ENCODE measurements at regions not wholly inside any gene's neighbourhood (a gene's known extent, or its start where the extent isn't known, plus 50 kb on each side); places are given as distances from the start of the nearest gene placed in this dataset.

DNA sequence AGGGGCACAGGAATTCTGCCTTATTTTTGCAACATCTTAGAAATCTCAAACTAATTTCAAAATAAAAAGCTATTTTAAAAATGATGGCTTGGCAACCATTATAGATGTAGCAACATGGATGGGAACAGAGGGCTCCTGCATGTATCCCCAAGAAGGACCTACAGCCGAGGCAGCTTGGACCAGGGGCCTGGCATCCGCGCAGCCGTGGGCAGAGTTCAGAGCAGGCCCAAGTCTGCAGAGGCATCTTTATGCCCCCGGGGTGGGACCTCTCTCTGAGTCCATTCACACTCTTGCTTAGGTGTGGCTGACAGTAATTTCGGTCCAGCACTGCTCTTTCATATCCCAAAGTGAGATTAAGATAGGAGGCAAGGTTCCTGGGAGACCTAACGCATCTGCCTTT lies 425.8 kb upstream of the MYT1L start:
- ATAC-seq (replicated peaks in 6 of 8) = no peak
- Histone ChIP-seq H3K4me1 (replicated peaks in 1 of 2) (peaks cover 0 to 3% of the 10 kb centered on the region in 2 donors), H3K27ac (no peak overlapping the region), H3K4me3 (no peak overlapping the region)
- in situ Hi-C loops (cut with MboI; ENCODE audit: low pct_unique_long_range_greater_than_20kb in 2 of 9, low sequenced_read_pairs in 9 of 9, unreplicated experiment in 9 of 9) = no loop called here
- 7 to 93% (median 50%) methylated on average over 2 to 7 of the region's 7 CpGs; no CpG with 5 or more reads in 5 of the 10 experiments for WGBS, 10 experiments

DNA sequence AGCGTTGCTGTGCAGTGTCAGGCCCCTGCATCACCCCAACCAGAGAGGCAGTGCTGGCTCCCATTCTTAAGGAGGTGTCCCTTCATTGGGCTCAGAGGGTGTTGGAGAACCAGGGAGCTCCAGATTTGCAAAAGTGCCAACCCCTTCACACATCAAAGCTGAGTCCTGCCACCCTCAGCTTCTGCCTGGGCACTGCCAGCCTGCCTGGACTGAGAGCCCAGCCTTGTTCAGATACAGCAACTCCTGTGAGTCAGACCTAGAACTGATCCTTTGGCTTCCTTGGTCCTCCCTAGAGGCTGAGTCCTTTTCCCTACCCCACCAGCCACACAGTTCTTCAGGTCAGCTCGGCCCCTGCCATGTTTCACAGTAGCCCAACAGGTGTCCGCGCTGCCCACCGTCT lies 424.9 kb upstream of the MYT1L start:
- Histone ChIP-seq H3K4me1 (replicated peaks in 1 of 2) (peaks cover 0 to 3% of the 10 kb centered on the region in 2 donors), H3K4me3 (no peak overlapping the region), H3K27ac (no peak overlapping the region)
- 89% methylated on average over 4 of the region's 5 CpGs; no CpG with 5 or more reads in 9 of the 10 experiments for whole genome bisulfite sequencing, 10 experiments
- no peak for ATAC-seq (replicated peaks in 6 of 8)
- in situ Hi-C loops (cut with MboI; ENCODE audit: low pct_unique_long_range_greater_than_20kb in 2 of 9, low sequenced_read_pairs in 9 of 9, unreplicated experiment in 9 of 9) = no loop called here

DNA sequence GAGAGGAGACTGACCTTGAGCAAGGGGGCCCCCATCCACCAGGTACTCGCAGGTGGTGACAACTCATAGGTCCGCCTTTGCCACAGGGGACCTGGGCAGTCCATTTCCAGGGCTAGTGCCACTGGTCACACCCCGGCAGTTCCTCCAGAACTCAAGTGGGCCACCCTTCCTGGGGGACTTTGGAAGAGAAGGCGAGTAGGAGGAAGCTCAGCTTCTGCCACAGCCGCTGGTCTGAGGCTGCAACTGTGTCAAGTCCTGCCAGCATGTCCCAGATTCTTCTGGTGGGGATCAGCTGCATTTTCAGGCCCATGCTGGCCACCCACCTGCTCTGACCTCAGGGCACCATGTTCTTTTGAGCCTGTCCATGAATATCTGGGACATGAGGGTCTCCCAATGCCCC lies 423.9 kb upstream of the MYT1L start:
- in situ Hi-C loops (cut with MboI; ENCODE audit: low pct_unique_long_range_greater_than_20kb in 2 of 9, low sequenced_read_pairs in 9 of 9, unreplicated experiment in 9 of 9) = no loop called here
- H3K27ac ChIP-seq = no peak overlapping the region
- ATAC-seq (replicated peaks in 6 of 8) = no peak
- no peak overlapping the region for H3K4me3 ChIP-seq
- 0 to 100% (median 58%) methylated on average over 1 to 5 of the region's 5 CpGs; no CpG with 5 or more reads in 4 of the 10 experiments for WGBS, 10 experiments
- H3K4me1 ChIP-seq (replicated peaks in 1 of 2) = peaks cover 0 to 3% of the 10 kb centered on the region in 2 donors

DNA sequence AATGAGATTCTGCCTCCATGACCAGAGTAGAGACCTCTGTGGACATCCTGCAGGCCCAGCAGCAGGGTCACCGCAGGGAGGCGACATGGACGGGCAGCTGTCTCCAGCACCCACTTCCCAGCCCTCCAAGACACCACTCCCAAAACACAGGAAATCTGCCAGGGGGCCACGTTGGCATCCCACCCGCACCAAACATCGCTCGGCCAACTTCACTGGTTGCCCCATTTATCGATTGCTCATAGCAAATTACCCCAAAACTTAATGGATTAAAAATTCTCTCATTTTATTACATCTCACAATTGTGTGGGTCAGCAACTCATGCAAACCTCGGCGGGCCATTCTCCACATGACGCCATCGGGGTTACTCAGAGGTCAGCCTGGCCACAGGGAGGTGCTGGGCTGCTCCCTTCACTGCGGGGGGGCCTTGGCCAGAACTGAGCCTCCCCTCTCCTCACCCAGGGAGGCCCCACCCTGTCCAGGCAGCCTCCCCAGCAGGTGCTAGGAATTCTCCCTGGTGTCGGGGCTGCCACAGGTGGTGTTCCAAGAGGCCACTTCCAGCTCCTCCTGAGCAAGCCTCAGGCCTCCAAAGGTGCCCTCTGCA lies 420.7 kb upstream of the MYT1L start:
- no peak for ATAC-seq (replicated peaks in 6 of 8)
- H3K4me1 ChIP-seq (replicated peaks in 1 of 2) = peaks cover 3 to 10% of the 10 kb centered on the region in 2 donors
- 80 to 95% (median 90%) methylated on average over 1 to 7 of the region's 14 CpGs; no CpG with 5 or more reads in 5 of the 10 experiments for WGBS, 10 experiments
- H3K27ac ChIP-seq = no peak overlapping the region
- H3K4me3 ChIP-seq = no peak overlapping the region
- in situ Hi-C loops (cut with MboI; ENCODE audit: low pct_unique_long_range_greater_than_20kb in 2 of 9, low sequenced_read_pairs in 9 of 9, unreplicated experiment in 9 of 9) = no loop called here

DNA sequence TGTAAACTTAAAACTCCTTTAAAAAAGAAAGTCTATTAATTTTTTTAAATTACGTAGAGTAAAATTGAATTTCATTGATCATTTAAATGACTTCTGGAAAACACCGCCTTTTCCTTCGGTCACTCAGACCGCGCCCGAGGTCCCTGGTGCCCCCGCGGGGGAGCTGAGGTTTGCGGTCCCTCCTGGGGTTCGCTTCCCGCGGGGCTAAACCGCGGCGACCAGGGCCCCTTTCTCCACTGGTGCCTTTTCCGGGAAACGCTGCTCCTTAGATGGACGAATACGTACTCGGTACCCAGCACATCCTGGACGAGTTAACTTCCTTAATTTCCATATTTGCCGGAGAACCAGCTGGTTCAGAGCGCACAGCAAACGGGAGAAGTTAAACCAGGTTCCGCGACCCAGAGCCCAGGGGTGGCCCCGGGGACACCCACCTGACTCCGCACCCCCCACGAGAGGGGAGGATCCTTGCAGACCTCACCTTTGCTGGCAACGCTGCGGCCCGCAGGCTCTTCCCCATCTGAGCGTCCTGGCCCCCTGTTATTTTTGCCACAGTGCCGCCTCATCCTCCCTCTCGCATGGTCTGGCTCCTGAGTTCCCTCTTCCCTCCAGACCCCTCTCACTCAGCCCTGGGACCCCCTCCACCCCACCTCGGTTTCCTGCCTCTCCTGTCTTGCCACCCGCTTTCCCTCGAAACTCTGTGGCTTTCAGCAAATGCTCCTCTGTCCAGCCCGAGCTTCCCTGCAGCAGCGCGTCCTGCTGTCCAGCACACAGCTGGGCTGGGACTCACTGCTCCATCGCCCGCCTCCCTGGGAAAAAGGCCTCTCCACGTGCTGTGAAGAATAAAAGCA lies 420.0 kb upstream of the MYT1L start:
- Histone ChIP-seq H3K27ac (no peak overlapping the region), H3K4me1 (replicated peaks in 1 of 2) (peaks cover 3 to 10% of the 10 kb centered on the region in 2 donors), H3K4me3 (no peak overlapping the region)
- in situ Hi-C loops (cut with MboI; ENCODE audit: low pct_unique_long_range_greater_than_20kb in 2 of 9, low sequenced_read_pairs in 9 of 9, unreplicated experiment in 9 of 9) = no loop called here
- 78 to 100% (median 95%) methylated on average over 3 to 29 of the region's 44 CpGs; no CpG with 5 or more reads in 2 of the 10 experiments for WGBS, 10 experiments
- no peak for ATAC-seq (replicated peaks in 6 of 8)

DNA sequence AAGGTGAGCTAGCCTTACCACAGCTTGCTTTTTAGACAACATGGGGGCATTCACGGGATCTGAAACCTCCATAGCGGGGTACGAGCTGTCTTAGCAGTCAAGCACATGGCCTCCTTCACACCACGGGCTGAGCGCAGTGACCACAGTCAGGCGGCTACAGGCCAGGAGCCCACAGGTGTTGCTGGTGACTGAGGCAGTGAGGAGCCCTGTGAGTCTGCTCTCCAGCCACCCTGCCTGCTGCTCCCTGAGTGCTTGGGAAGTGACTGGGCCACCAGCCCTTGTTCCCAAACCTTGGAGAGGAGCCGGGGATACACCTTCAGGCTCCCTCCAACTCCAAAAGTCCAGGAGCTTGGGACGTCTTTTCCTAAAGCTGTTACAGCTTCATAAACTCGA lies 418.1 kb upstream of the MYT1L start:
- no peak for ATAC-seq (replicated peaks in 6 of 8)
- H3K27ac ChIP-seq = no peak overlapping the region
- 72 to 100% methylated on average over 3 of the region's 9 CpGs; no CpG with 5 or more reads in 8 of the 10 experiments for WGBS, 10 experiments
- in situ Hi-C loops (cut with MboI; ENCODE audit: low pct_unique_long_range_greater_than_20kb in 2 of 9, low sequenced_read_pairs in 9 of 9, unreplicated experiment in 9 of 9) = no loop called here
- peaks cover 13 to 16% of the 10 kb centered on the region in 2 donors for H3K4me1 ChIP-seq (replicated peaks in 1 of 2)
- H3K4me3 ChIP-seq = no peak overlapping the region

DNA sequence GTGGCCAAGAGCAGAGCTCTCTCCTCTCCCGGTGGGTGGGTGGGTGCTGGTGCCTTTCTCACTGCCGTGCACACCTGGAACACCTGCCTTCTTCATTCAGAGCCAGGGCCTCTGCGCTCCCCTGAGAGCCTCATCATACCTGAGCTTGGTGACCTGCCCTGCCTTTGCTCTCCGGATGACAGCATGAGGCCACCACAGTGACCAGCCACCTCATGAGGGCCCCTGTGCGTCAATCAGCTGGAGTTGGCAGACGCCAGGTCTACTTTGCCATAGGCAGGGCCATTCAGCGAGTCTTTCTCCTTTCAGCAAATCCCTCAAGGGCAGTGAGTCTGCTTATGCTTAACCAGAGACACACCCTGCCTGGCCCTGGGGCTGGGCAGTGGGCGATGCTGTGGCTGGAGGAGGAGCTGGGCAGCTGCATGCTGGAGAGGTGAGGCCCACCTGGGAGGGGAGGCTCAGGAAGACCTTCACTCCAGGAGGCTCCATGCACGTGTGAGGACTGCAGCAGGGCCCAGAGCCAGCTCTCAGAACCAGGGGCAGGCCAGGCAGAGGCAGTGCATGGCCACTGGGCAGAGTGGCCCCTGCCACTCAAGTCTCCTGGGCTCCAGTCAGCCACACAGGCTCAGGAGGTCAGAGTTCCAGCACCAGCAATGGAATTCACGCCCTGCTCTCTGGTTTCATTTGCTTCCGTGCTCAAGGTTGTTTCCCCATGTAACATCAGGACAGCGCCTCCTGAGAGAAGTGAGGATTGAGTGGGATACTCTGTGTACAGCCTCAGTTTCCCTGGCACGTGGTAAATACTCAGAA lies 417.5 kb upstream of the MYT1L start:
- Histone ChIP-seq H3K4me1 (replicated peaks in 1 of 2) (peaks cover 19 to 22% of the 10 kb centered on the region in 2 donors), H3K27ac (no peak overlapping the region), H3K4me3 (no peak overlapping the region)
- in situ Hi-C loops (cut with MboI; ENCODE audit: low pct_unique_long_range_greater_than_20kb in 2 of 9, low sequenced_read_pairs in 9 of 9, unreplicated experiment in 9 of 9) = no loop called here
- 0 to 100% (median 65%) methylated on average over 1 to 5 of the region's 13 CpGs; no CpG with 5 or more reads in 1 of the 10 experiments for WGBS, 10 experiments
- ATAC-seq (replicated peaks in 6 of 8) = no peak

DNA sequence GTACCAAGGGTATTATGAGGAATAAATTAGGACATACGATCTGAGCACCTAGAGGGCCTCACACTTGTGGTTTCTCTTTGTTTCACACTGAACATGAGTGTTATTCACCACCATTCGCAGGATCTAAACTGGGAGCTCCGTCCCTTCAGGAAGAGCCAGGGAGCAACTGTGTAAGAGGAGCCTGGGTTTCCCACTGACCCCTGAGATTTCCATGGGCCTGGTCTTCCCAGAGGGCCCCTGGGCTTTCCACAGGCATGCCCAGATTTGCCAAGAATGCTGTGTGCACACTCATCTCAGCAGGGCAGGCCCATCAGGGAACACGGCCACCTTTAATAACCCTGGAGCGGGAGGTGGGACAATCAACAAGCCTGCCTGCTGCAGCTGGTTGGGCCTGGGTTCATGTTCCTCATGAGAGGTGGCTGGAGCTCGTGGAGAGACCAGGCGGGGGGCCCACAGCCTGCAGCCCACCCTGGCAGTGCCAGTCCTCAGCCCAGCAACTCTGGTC lies 416.8 kb upstream of the MYT1L start:
- ATAC-seq (replicated peaks in 6 of 8) = no peak
- in situ Hi-C loops (cut with MboI; ENCODE audit: low pct_unique_long_range_greater_than_20kb in 2 of 9, low sequenced_read_pairs in 9 of 9, unreplicated experiment in 9 of 9) = no loop called here
- Histone ChIP-seq H3K27ac (no peak overlapping the region), H3K4me1 (replicated peaks in 1 of 2) (peaks cover 26 to 29% of the 10 kb centered on the region in 2 donors), H3K4me3 (no peak overlapping the region)
- 0 to 92% (median 60%) methylated on average over 1 to 4 of the region's 7 CpGs; no CpG with 5 or more reads in 2 of the 10 experiments for WGBS, 10 experiments

DNA sequence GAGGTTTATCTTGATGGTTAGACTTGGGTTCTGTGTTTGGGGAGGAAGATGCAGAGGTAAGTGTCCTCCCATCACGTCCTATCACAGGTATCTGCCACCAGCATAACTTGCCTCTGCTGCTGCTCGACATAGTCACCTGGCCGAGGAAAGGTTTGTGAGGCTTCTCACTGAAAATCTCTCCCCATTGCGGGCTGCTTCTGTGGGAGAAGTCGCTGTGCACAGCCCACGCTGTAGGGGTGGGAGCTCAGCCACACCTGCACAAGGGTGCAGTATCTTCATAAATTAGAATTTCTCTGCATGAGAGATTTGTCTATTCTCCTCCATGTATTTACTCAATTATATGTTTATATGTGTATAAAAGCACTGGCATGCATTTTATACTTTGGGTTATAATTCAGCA lies 415.7 kb upstream of the MYT1L start:
- ATAC-seq (replicated peaks in 6 of 8) = no peak
- in situ Hi-C loops (cut with MboI; ENCODE audit: low pct_unique_long_range_greater_than_20kb in 2 of 9, low sequenced_read_pairs in 9 of 9, unreplicated experiment in 9 of 9) = no loop called here
- H3K4me3 ChIP-seq = no peak overlapping the region
- 31 to 100% (median 75%) methylated on average over 1 to 6 of the region's 6 CpGs; no CpG with 5 or more reads in 4 of the 10 experiments for WGBS, 10 experiments
- no peak overlapping the region for H3K27ac ChIP-seq
- H3K4me1 ChIP-seq (replicated peaks in 1 of 2) = peaks cover 38 to 41% of the 10 kb centered on the region in 2 donors

DNA sequence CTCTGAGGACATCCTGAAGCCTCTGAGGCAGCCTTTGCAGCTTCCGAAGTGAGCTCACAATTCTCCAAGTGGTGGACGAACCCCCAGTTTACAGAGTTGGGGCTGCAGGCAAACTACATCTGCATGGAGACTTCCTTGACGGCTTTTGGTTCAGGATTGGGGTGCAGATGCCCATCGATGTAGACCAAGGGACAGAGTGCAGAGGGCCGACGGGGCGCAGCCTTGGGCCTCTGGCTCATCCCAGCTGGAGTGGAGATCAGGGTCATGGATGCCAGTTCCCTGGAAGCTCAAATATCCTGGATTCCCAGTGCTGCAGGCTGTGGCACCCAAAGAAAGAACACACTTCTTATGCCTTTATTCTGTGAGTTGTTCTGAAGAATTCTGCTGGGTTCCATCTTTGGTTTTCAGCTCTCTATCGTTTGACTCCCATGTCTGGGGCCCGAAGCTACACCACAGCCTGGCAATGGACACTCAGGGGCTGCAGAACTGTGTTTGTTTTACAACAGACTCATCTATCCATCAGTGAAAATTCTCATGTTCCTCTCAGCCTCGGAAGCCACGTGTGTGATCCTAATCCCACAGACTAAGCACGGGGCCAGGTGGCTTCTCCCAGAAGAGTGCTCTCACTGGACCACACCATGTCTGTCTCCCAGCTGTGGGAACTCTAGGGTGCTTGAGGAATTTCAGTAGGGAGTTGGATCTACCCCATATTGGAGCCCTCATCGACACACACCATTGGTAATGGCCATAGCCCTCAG lies 414.1 kb upstream of the MYT1L start:
- in situ Hi-C loops (cut with MboI; ENCODE audit: low pct_unique_long_range_greater_than_20kb in 2 of 9, low sequenced_read_pairs in 9 of 9, unreplicated experiment in 9 of 9) = no loop called here
- WGBS, 10 experiments = 0 to 100% (median 82%) methylated on average over 1 to 11 of the region's 13 CpGs
- no peak for ATAC-seq (replicated peaks in 6 of 8)
- Histone ChIP-seq H3K27ac (no peak overlapping the region), H3K4me1 (replicated peaks in 1 of 2) (peaks cover 39 to 42% of the 10 kb centered on the region in 2 donors), H3K4me3 (no peak overlapping the region)

DNA sequence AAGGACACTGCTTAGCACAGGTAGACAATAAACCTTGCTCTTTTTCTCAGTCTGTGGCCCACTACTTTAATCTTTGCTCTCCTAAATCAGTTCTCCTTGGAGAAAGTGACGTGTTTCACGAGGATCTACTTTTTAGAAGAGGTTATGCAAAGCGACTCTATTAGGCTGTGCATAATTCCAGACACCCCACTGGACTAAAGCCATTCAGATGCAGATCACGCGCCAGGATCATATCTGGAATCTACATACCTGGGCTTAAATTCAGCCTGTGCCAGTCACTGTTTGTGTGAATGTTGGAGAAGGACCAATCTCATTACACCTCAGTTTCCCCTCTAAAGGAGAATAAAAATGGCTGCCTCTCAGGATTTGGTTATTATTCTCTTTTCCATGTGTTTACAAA lies 413.0 kb upstream of the MYT1L start:
- H3K27ac ChIP-seq = no peak overlapping the region
- in situ Hi-C loops (cut with MboI; ENCODE audit: low pct_unique_long_range_greater_than_20kb in 2 of 9, low sequenced_read_pairs in 9 of 9, unreplicated experiment in 9 of 9) = no loop called here
- 50 to 100% (median 82%) methylated on average over 1 to 4 of the region's 5 CpGs; no CpG with 5 or more reads in 4 of the 10 experiments for WGBS, 10 experiments

DNA sequence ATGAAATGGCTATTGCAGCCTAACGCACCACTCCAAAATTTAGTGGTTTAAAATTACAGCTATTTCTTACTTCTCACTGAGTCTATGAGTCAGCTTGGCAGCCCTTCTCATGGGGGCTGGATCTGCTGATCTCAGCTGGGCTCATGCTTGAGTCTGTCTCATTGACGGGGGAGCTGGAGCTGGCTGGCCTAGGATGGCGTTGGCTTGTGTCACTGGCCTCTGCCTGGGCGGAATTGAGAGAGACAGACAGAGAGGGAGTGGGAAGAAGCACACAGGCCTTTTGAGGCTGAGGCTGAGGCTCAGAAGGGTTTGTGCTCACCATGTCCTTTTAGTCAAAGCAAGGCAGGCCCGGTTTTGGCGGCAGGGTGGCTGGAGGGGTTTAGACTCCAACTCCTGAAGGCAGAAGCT lies 412.1 kb upstream of the MYT1L start:
- 0 to 80% (median 40%) methylated on average over 1 to 5 of the region's 6 CpGs; no CpG with 5 or more reads in 1 of the 10 experiments for WGBS, 10 experiments
- peaks cover 49 to 51% of the 10 kb centered on the region in 2 donors for H3K4me1 ChIP-seq (replicated peaks in 1 of 2)
- in situ Hi-C loops (cut with MboI; ENCODE audit: low pct_unique_long_range_greater_than_20kb in 2 of 9, low sequenced_read_pairs in 9 of 9, unreplicated experiment in 9 of 9) = no loop called here
- H3K27ac ChIP-seq = peak overlapping the region; percentile 77 to 80
- no peak overlapping the region for H3K4me3 ChIP-seq
- ATAC-seq (replicated peaks in 6 of 8) = peak in 5 of 8 experiments; percentile 88 to 94 (median 91)

More for the DNA sequence above, 413.0 kb upstream of the MYT1L start:
- ATAC-seq (replicated peaks in 6 of 8) = peak in 1 of 8 experiments; percentile 35
- H3K4me3 ChIP-seq = no peak overlapping the region
- H3K4me1 ChIP-seq (replicated peaks in 1 of 2) = peaks cover 39 to 42% of the 10 kb centered on the region in 2 donors
